Umbilical cord (tissue), 1 donor: ENCODE measurements at regions not wholly inside any gene's neighbourhood (a gene's known extent, or its start where the extent isn't known, plus 50 kb on each side); places are given as distances from the start of the nearest gene placed in this dataset.
"Not testable (repeated sequence)": the region's sequence is repeated elsewhere in the genome, so short reads cannot be mapped to it uniquely, and the experiment has no call there.

Experiments
- DNase-seq: peaks from one replicate; pipeline ENCODE4 v3.0.0-alpha.2; 2015; ENCODE audit warnings: low spot score

DNA sequence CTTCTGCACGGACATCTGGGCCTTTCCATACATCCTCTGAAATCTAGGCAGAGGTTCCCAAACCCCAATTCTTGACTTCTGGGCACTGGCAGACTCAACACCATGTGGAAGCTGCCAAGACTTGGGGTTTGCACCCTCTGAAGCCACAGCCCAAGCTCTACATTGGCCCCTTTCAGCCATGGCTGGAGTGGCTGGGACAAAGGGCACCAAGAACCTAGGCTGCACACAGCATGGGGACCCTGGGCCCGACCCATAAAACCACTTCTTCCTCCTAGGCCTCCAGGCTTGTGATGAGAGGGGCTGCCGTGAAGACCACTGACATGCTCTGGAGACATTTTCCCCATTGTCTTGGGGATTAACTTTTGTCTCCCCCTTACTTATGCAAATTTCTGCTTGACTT is 158.0 kb downstream of the GNAI1 start:
- DNase-seq: not testable (repeated sequence)

- DNase-seq: no peak
These were observed 153.8 kb downstream of the GNAI1 start for GRCh38 chr7:80288175-80289122.

DNA sequence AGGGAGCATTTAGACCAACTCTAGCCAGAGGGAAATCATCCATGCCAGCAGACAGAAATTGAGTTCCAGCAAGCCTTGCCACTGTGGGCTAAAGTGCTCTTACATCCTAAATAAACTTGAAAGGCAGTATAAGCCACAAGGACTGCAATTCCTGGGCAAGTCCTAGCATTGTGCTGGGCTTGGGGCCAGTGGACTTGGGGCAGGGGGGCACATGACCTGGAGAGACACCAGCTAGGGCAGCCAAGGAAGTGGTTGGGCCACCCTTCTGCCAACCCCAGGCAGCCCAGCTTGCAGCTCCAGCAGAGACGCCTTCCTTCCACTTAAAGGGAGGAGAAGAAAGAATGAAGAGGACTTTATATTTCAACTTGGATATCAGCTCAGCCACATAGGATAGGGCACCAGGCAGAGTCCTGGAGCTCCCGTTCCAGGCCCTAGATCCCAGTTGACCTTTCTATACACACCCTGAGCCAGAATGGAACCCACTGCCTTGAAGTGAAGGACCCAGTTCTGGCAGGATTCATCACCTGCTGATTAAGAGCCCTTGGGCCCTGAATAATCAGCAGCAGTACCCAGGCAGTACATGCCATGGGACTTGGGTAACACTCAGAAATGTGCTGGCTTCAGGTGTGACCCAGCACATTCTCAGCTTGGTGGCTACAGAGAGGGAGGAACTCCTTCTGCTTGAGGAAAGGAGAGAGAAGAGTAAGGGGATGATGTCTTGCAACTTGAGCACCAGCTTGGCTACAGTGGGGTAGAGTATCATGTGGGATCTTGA is 153.0 kb downstream of the GNAI1 start:
- no peak for DNase-seq

DNA sequence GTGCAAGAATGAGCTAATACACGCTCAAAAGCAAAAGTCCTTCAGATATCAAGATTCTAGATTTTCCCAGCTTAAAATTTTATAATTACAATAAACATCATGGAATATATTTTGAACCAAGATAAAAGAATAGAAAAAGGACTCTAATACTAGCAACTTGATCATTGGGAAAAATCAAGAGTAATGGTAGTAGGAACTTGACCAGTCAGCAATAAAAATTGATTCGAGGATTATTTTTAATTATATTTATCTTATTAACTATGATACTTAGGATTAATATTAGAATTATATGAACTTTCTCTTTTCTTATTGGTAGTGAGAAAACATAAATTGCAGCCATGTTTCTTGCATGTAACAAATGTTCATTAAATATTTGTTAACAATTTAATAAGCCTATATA is 152.0 kb downstream of the GNAI1 start:
- no peak for DNase-seq

DNA sequence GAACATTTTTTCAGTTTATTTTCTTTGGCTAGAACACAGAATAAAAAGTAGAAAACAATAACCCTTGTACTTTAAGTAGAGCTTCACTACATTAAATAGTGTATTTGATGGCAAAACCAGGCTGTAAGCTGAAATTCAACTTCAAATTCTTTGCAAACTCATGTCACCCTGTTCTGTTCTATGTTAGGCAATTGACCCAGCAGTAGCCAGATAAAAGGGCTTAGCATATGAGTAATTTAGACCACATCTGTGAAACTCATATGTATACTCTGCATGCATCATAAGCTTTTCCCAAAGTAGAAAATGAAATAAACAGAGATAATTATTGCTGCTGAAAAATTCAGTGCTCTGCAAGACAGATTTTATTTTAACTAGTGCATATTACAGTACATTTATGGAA is 150.2 kb downstream of the GNAI1 start:
- peak; percentile 94 for DNase-seq

- DNase-seq: peak; percentile 86
These were observed 145.1 kb downstream of the GNAI1 start for GRCh38 chr7:80279760-80280159.

DNA sequence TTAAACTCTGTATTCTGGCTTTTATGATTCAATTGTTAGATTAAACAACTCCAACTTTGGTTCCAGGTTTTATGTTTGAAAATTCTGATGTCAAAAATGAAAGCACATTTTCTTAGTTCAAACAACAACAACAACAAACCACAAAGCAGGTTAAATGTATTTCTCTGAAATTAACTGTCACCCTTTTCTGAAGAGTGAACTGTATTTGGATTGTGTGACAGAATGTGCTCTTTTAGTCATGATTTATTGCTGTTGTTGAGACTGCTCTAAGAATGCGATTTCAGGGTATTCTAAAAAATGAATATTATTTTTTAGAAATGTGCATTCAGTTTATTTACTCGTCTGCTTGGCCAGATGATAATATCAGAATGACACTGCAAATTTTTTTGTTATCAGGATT is 144.1 kb downstream of the GNAI1 start:
- no peak for DNase-seq

- DNase-seq: peak; percentile 62
These were observed 143.1 kb downstream of the GNAI1 start for GRCh38 chr7:80277434-80278427.
